GM23338 (cell line): ENCODE measurements at regions not wholly inside any gene's neighbourhood (a gene's known extent, or its start where the extent isn't known, plus 50 kb on each side); places are given as distances from the start of the nearest gene placed in this dataset.

Experiments used
- ATAC-seq: fragments of 200-7000 bp; cut with Tn5 transposase; 3 replicates; pipeline ENCODE4 v1.9.1; 2020
- DNase-seq: peaks from one replicate; pipeline ENCODE4 v3.0.0-alpha.2; 2015; ENCODE audit warnings: low spot score
- H2AFZ ChIP-seq: fragments of 200-600 bp; sonication (generic); 2 replicates; pipeline ENCODE4 v1.8.0; 2016; ENCODE audit warnings: antibody characterized with exemption, mild to moderate bottlenecking, moderate library complexity
- H3F3A ChIP-seq: fragments of 200-600 bp; sonication (generic); replicated peaks from 2 replicates; pipeline ENCODE4 v1.8.0; 2017; ENCODE audit warnings: antibody characterized with exemption, mixed run types, low read depth
- H3K27ac ChIP-seq: fragments of 200-600 bp; sonication (generic); 2 replicates; pipeline ENCODE4 v1.6.1; 2016; ENCODE audit warnings: low read depth
- H3K27me3 ChIP-seq: fragments of 200-600 bp; sonication (generic); 2 replicates; pipeline ENCODE4 v1.8.0; 2016; ENCODE audit warnings: mild to moderate bottlenecking, mixed run types, moderate library complexity; ENCODE audit not compliant: insufficient read depth
- H3K36me3 ChIP-seq: fragments of 200-600 bp; sonication (generic); 2 replicates; pipeline ENCODE4 v1.8.0; 2016; ENCODE audit warnings: mild to moderate bottlenecking; ENCODE audit not compliant: insufficient read depth
- H3K4me1 ChIP-seq: fragments of 200-600 bp; sonication (generic); 2 replicates; pipeline ENCODE4 v1.8.0; 2016; ENCODE audit warnings: mild to moderate bottlenecking, moderate library complexity; ENCODE audit not compliant: insufficient read depth
- H3K4me2 ChIP-seq: fragments of 200-600 bp; sonication (generic); 2 replicates; pipeline ENCODE4 v1.7.1; 2017; ENCODE audit warnings: mixed run types
- H3K4me3 ChIP-seq: fragments of 200-600 bp; sonication (generic); 2 replicates; pipeline ENCODE4 v1.6.1; 2016; ENCODE audit warnings: mixed run types
- H3K79me2 ChIP-seq: fragments of 200-600 bp; sonication (generic); replicated peaks from 2 replicates; pipeline ENCODE4 v1.8.0; 2017; ENCODE audit warnings: mild to moderate bottlenecking; ENCODE audit not compliant: insufficient read depth
- H3K9me2 ChIP-seq: fragments of 200-600 bp; sonication (generic); 2 replicates; pipeline ENCODE4 v1.8.0; 2017; ENCODE audit not compliant: insufficient read depth
- H4K20me1 ChIP-seq: fragments of 200-600 bp; sonication (generic); replicated peaks from 2 replicates; pipeline ENCODE4 v1.8.0; 2017; ENCODE audit warnings: mild to moderate bottlenecking; ENCODE audit not compliant: insufficient read depth
- H3K27ac Mint-ChIP-seq: 2 replicates; pipeline ENCODE4 v1.8.0; 2020; ENCODE audit warnings: inconsistent platforms, mild to moderate bottlenecking, moderate library complexity, mixed read lengths
- H3K27me3 Mint-ChIP-seq: 3 replicates; pipeline ENCODE4 v1.8.0; 2022; ENCODE audit warnings: low read depth, mild to moderate bottlenecking, moderate library complexity, mixed read lengths, inconsistent platforms; ENCODE audit not compliant: insufficient read depth, poor library complexity
- H3K36me3 Mint-ChIP-seq: 3 replicates; pipeline ENCODE4 v1.8.0; 2021; ENCODE audit warnings: low read depth, mild to moderate bottlenecking, inconsistent platforms, moderate library complexity, mixed read lengths
- H3K4me1 Mint-ChIP-seq: 3 replicates; pipeline ENCODE4 v1.8.0; 2020; ENCODE audit warnings: mild to moderate bottlenecking, inconsistent platforms, mixed read lengths
- H3K4me3 Mint-ChIP-seq: 3 replicates; pipeline ENCODE4 v1.8.0; 2021; ENCODE audit warnings: moderate library complexity, mild to moderate bottlenecking, inconsistent platforms, mixed read lengths
- H3K9me3 Mint-ChIP-seq: 3 replicates; pipeline ENCODE4 v1.8.0; 2020; ENCODE audit warnings: moderate library complexity, mild to moderate bottlenecking, inconsistent platforms, mixed read lengths
- REST ChIP-seq: IDR thresholded peaks from one replicate; pipeline ENCODE4 v1.6.1; 2018; ENCODE audit warnings: antibody characterized with exemption; ENCODE audit not compliant: unreplicated experiment
- ZNF462 ChIP-seq: fragments of 250-450 bp; sonication (Bioruptor Pico); IDR thresholded peaks from 2 replicates; pipeline ENCODE4 v1.5.0; 2020; ENCODE audit warnings: mild to moderate bottlenecking, moderate library complexity

GRCh38 chr2:241947876-241948275 is 78.3 kb downstream of the RTP5 start:
- no peak overlapping the region for H3K27ac ChIP-seq
- TF ChIP-seq REST: no peak
- TF ChIP-seq ZNF462 (CRISPR knock-in tag): no peak
- peaks cover 25% of the 10 kb centered on the region for H3K27me3 Mint-ChIP-seq
- H3K4me3 ChIP-seq: no peak overlapping the region
- DNase-seq (no peak), ATAC-seq (no peak)
- no peak overlapping the region for H3K4me2 ChIP-seq
- no peaks in the 10 kb centered on the region; the same call in 2 of the 3 replicates for H3K9me3 Mint-ChIP-seq
- H2AFZ ChIP-seq: no peak overlapping the region
- H3K27me3 ChIP-seq: peaks cover 15% of the 10 kb centered on the region; the same call in 1 of the 2 replicates
- no peak overlapping the region for H3K4me3 Mint-ChIP-seq
- no peak overlapping the region for H3K27ac Mint-ChIP-seq
- no peaks in the 10 kb centered on the region for H3K9me2 ChIP-seq
- peaks cover 12% of the 10 kb centered on the region; the same call in 1 of the 2 replicates for H3K4me1 ChIP-seq
- peaks cover 25% of the 10 kb centered on the region for H3K4me1 Mint-ChIP-seq
- H3K36me3 Mint-ChIP-seq: no peaks in the 10 kb centered on the region
- no peaks in the 10 kb centered on the region; the same call in 1 of the 2 replicates for H4K20me1 ChIP-seq
- no peaks in the 10 kb centered on the region for H3K79me2 ChIP-seq
- H3F3A ChIP-seq: peaks cover 3% of the 10 kb centered on the region; the same call in 1 of the 2 replicates
- no peaks in the 10 kb centered on the region for H3K36me3 ChIP-seq
